ENCODE measurements at regions not wholly inside any gene's neighbourhood (a gene's known extent, or its start where the extent isn't known, plus 50 kb on each side); places are given as distances from the start of the nearest gene placed in this dataset.
A peak's percentile ranks its signal among the peaks of the same experiment; 100 is the strongest.
"Not testable (repeated sequence)": the region's sequence is repeated elsewhere in the genome, so short reads cannot be mapped to it uniquely, and the experiment has no call there.

GRCh38 chr10:34058845-34059614 is 724.6 kb upstream of the NRP1 start:
- Histone ChIP-seq H3K4me1 (replicated peaks in 1 of 2) (peaks cover 6% of the 10 kb centered on the region in 2 donors), H3K27ac (no peak overlapping the region), H3K4me3 (no peak overlapping the region)
- in situ Hi-C loops (cut with MboI; ENCODE audit: low pct_unique_long_range_greater_than_20kb in 2 of 9, low sequenced_read_pairs in 9 of 9, unreplicated experiment in 9 of 9): no loop called here
- peak in 5 of 8 experiments; percentile 33 to 98 (median 45) for ATAC-seq (replicated peaks in 6 of 8)
- WGBS, 10 experiments: 19 to 90% (median 80%) methylated on average over 1 to 11 of the region's 11 CpGs; no CpG with 5 or more reads in 1 of the 10 experiments

GRCh38 chr10:34055410-34055985 is 721.0 kb upstream of the NRP1 start:
- H3K4me3 ChIP-seq; in situ Hi-C loops (cut with MboI; ENCODE audit: low pct_unique_long_range_greater_than_20kb in 2 of 9, low sequenced_read_pairs in 9 of 9, unreplicated experiment in 9 of 9); H3K4me1 ChIP-seq (replicated peaks in 1 of 2); ATAC-seq (replicated peaks in 6 of 8); H3K27ac ChIP-seq: not testable (repeated sequence)
- WGBS, 10 experiments: 100% methylated on average over 5 of the region's 38 CpGs; no CpG with 5 or more reads in 9 of the 10 experiments

GRCh38 chr10:34049887-34050286 is 715.4 kb upstream of the NRP1 start:
- no peak overlapping the region for H3K27ac ChIP-seq
- no peak overlapping the region for H3K4me3 ChIP-seq
- peak in 6 of 8 experiments; percentile 41 to 85 (median 69) for ATAC-seq (replicated peaks in 6 of 8)
- WGBS, 10 experiments: 0 to 93% (median 75%) methylated on average over 2 to 9 of the region's 9 CpGs
- in situ Hi-C loops (cut with MboI; ENCODE audit: low pct_unique_long_range_greater_than_20kb in 2 of 9, low sequenced_read_pairs in 9 of 9, unreplicated experiment in 9 of 9): no loop called here
- H3K4me1 ChIP-seq (replicated peaks in 1 of 2): peaks cover 15 to 16% of the 10 kb centered on the region in 2 donors

- ATAC-seq (replicated peaks in 6 of 8): peak in 3 of 8 experiments; percentile 7 to 38 (median 19)
- Histone ChIP-seq H3K27ac (no peak overlapping the region), H3K4me3 (no peak overlapping the region), H3K4me1 (replicated peaks in 1 of 2) (peaks cover 15 to 16% of the 10 kb centered on the region in 2 donors)
- 21 to 100% (median 79%) methylated on average over 1 to 3 of the region's 3 CpGs; no CpG with 5 or more reads in 3 of the 10 experiments for WGBS, 10 experiments
- in situ Hi-C loops (cut with MboI; ENCODE audit: low pct_unique_long_range_greater_than_20kb in 2 of 9, low sequenced_read_pairs in 9 of 9, unreplicated experiment in 9 of 9): no loop called here
These were observed 715.0 kb upstream of the NRP1 start for GRCh38 chr10:34049469-34049868.

GRCh38 chr10:34047389-34047788 is 712.9 kb upstream of the NRP1 start:
- Histone ChIP-seq H3K4me3 (no peak overlapping the region), H3K27ac (no peak overlapping the region), H3K4me1 (replicated peaks in 1 of 2) (peaks cover 16 to 19% of the 10 kb centered on the region in 2 donors)
- 68 to 100% (median 94%) methylated on average over 1 to 7 of the region's 7 CpGs; no CpG with 5 or more reads in 1 of the 10 experiments for WGBS, 10 experiments
- ATAC-seq (replicated peaks in 6 of 8): no peak
- in situ Hi-C loops (cut with MboI; ENCODE audit: low pct_unique_long_range_greater_than_20kb in 2 of 9, low sequenced_read_pairs in 9 of 9, unreplicated experiment in 9 of 9): no loop called here

GRCh38 chr10:34046506-34047034 is 712.1 kb upstream of the NRP1 start:
- Histone ChIP-seq H3K4me1 (replicated peaks in 1 of 2) (peaks cover 16 to 19% of the 10 kb centered on the region in 2 donors), H3K4me3 (no peak overlapping the region), H3K27ac (peak overlapping the region in 1 of 2 donors; percentile 34)
- 14 to 40% (median 25%) methylated on average over 1 to 9 of the region's 9 CpGs; no CpG with 5 or more reads in 6 of the 10 experiments for WGBS, 10 experiments
- in situ Hi-C loops (cut with MboI; ENCODE audit: low pct_unique_long_range_greater_than_20kb in 2 of 9, low sequenced_read_pairs in 9 of 9, unreplicated experiment in 9 of 9): no loop called here
- ATAC-seq (replicated peaks in 6 of 8): peak in 7 of 8 experiments; percentile 58 to 95 (median 82)

GRCh38 chr10:34045571-34046190 is 711.2 kb upstream of the NRP1 start:
- peaks cover 16 to 19% of the 10 kb centered on the region in 2 donors for H3K4me1 ChIP-seq (replicated peaks in 1 of 2)
- no peak overlapping the region for H3K27ac ChIP-seq
- 22 to 95% (median 74%) methylated on average over 1 to 5 of the region's 6 CpGs for WGBS, 10 experiments
- ATAC-seq (replicated peaks in 6 of 8): peak in 3 of 8 experiments; percentile 39 to 63 (median 50)
- in situ Hi-C loops (cut with MboI; ENCODE audit: low pct_unique_long_range_greater_than_20kb in 2 of 9, low sequenced_read_pairs in 9 of 9, unreplicated experiment in 9 of 9): no loop called here
- H3K4me3 ChIP-seq: no peak overlapping the region

- in situ Hi-C loops (cut with MboI; ENCODE audit: low pct_unique_long_range_greater_than_20kb in 2 of 9, low sequenced_read_pairs in 9 of 9, unreplicated experiment in 9 of 9): no loop called here
- H3K27ac ChIP-seq: no peak overlapping the region
- ATAC-seq (replicated peaks in 6 of 8): no peak
- WGBS, 10 experiments: 73 to 100% (median 100%) methylated on average over 1 to 4 of the region's 4 CpGs; no CpG with 5 or more reads in 2 of the 10 experiments
- H3K4me1 ChIP-seq (replicated peaks in 1 of 2): peaks cover 10 to 11% of the 10 kb centered on the region in 2 donors
- no peak overlapping the region for H3K4me3 ChIP-seq
These were observed 707.4 kb upstream of the NRP1 start for GRCh38 chr10:34041871-34042270.

- WGBS, 10 experiments: 32 to 100% (median 84%) methylated on average over 2 to 3 of the region's 3 CpGs
- no peak for ATAC-seq (replicated peaks in 6 of 8)
- Histone ChIP-seq H3K27ac (no peak overlapping the region), H3K4me3 (no peak overlapping the region), H3K4me1 (replicated peaks in 1 of 2) (no peaks in the 10 kb centered on the region)
- in situ Hi-C loops (cut with MboI; ENCODE audit: low pct_unique_long_range_greater_than_20kb in 2 of 9, low sequenced_read_pairs in 9 of 9, unreplicated experiment in 9 of 9): no loop called here
These were observed 703.0 kb upstream of the NRP1 start for GRCh38 chr10:34037499-34037898.

GRCh38 chr10:34035241-34035790 is 700.8 kb upstream of the NRP1 start:
- H3K4me1 ChIP-seq (replicated peaks in 1 of 2); H3K4me3 ChIP-seq; H3K27ac ChIP-seq; in situ Hi-C loops (cut with MboI; ENCODE audit: low pct_unique_long_range_greater_than_20kb in 2 of 9, low sequenced_read_pairs in 9 of 9, unreplicated experiment in 9 of 9); ATAC-seq (replicated peaks in 6 of 8): not testable (repeated sequence)
- 80 to 95% (median 93%) methylated on average over 1 to 4 of the region's 29 CpGs; no CpG with 5 or more reads in 7 of the 10 experiments for WGBS, 10 experiments

GRCh38 chr10:34033078-34033477 is 698.6 kb upstream of the NRP1 start:
- 33 to 100% (median 86%) methylated on average over 1 to 3 of the region's 5 CpGs; no CpG with 5 or more reads in 5 of the 10 experiments for WGBS, 10 experiments
- ATAC-seq (replicated peaks in 6 of 8): no peak
- in situ Hi-C loops (cut with MboI; ENCODE audit: low pct_unique_long_range_greater_than_20kb in 2 of 9, low sequenced_read_pairs in 9 of 9, unreplicated experiment in 9 of 9): no loop called here

GRCh38 chr10:34032564-34032963 is 698.1 kb upstream of the NRP1 start:
- no peak for ATAC-seq (replicated peaks in 6 of 8)
- H3K4me1 ChIP-seq (replicated peaks in 1 of 2): no peaks in the 10 kb centered on the region
- H3K27ac ChIP-seq: no peak overlapping the region
- 90 to 100% (median 100%) methylated on average over 1 to 3 of the region's 3 CpGs; no CpG with 5 or more reads in 1 of the 10 experiments for WGBS, 10 experiments
- in situ Hi-C loops (cut with MboI; ENCODE audit: low pct_unique_long_range_greater_than_20kb in 2 of 9, low sequenced_read_pairs in 9 of 9, unreplicated experiment in 9 of 9): no loop called here
- no peak overlapping the region for H3K4me3 ChIP-seq

More at GRCh38 chr10:34033078-34033477, 698.6 kb upstream of the NRP1 start:
- Histone ChIP-seq H3K4me3 (no peak overlapping the region), H3K4me1 (replicated peaks in 1 of 2) (no peaks in the 10 kb centered on the region), H3K27ac (no peak overlapping the region)
